WERI-Rb-1 (cell line): ENCODE measurements at regions not wholly inside any gene's neighbourhood (a gene's known extent, or its start where the extent isn't known, plus 50 kb on each side); places are given as distances from the start of the nearest gene placed in this dataset.

Source experiments
- DNase-seq: peaks from one replicate; pipeline ENCODE4 v3.0.0-alpha.2; 2020
- H3K27ac ChIP-seq: fragments of 250-450 bp; sonication (Bioruptor Pico); 2 replicates; pipeline ENCODE4 v1.5.1; 2020; ENCODE audit warnings: mild to moderate bottlenecking, moderate library complexity
- H3K27me3 ChIP-seq: fragments of 250-450 bp; sonication (Bioruptor Pico); 2 replicates; pipeline ENCODE4 v1.5.1; 2021; ENCODE audit warnings: mild to moderate bottlenecking, low read depth, moderate library complexity; ENCODE audit not compliant: insufficient read depth, severe bottlenecking
- H3K36me3 ChIP-seq: fragments of 250-450 bp; sonication (Bioruptor Pico); 2 replicates; pipeline ENCODE4 v1.5.1; 2020; ENCODE audit warnings: mild to moderate bottlenecking, moderate library complexity
- H3K4me3 ChIP-seq: 2 replicates; pipeline ENCODE4 v1.5.1; 2011; ENCODE audit warnings: low read depth, mild to moderate bottlenecking, control low read depth, low read length
- H3K9me3 ChIP-seq: fragments of 250-450 bp; sonication (Bioruptor Pico); 2 replicates; pipeline ENCODE4 v1.5.1; 2021; ENCODE audit warnings: mild to moderate bottlenecking, moderate library complexity; ENCODE audit not compliant: severe bottlenecking
- TF ChIP-seq, protein P1 (sequence below): IDR thresholded peaks from 2 replicates; pipeline ENCODE4 v1.5.1; 2011; ENCODE audit warnings: low read depth, mild to moderate bottlenecking, control low read depth, inconsistent platforms, low read length

DNA sequence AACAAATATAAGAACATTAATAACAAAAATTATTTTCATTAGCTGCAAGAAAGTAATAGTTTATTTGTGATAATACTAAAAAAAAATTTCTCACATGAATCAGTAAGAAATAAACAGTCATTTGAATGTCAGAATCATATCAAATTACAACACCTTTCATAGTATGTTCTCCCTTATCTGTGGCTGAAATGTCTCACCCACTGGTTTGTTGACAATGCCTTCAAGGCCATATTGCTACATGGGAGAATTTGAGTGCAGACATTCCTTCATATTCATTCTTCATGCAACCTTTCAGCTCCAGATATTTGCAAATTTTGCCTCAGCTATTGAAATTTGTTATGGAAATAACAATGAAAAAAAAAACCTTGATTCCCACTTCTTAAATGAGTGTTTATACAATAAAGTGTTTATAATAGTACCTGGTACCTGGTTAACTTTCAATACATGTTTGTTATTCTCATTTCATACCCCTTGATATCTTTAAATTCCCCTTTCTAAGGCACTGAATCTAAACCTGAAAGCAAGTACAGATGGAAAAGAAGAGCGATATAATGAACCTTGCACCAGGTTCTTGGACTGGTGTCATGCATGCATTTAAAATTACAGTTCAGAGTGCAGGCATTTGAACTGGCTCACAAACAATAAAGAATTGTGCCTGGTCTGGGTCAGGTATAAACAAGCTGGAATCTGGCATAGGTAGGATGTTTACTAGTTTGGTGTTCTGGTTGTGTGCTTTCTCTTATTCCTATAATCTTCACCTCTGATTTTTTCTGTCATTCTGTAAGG is 242.2 kb upstream of the ADGRL2 start:
- no peaks in the 10 kb centered on the region for H3K9me3 ChIP-seq
- no peaks in the 10 kb centered on the region for H3K27me3 ChIP-seq
- no peaks in the 10 kb centered on the region for H3K36me3 ChIP-seq
- H3K27ac ChIP-seq = no peak overlapping the region
- H3K4me3 ChIP-seq = no peak overlapping the region
- no peak for DNase-seq
- TF ChIP-seq, protein P1, sequence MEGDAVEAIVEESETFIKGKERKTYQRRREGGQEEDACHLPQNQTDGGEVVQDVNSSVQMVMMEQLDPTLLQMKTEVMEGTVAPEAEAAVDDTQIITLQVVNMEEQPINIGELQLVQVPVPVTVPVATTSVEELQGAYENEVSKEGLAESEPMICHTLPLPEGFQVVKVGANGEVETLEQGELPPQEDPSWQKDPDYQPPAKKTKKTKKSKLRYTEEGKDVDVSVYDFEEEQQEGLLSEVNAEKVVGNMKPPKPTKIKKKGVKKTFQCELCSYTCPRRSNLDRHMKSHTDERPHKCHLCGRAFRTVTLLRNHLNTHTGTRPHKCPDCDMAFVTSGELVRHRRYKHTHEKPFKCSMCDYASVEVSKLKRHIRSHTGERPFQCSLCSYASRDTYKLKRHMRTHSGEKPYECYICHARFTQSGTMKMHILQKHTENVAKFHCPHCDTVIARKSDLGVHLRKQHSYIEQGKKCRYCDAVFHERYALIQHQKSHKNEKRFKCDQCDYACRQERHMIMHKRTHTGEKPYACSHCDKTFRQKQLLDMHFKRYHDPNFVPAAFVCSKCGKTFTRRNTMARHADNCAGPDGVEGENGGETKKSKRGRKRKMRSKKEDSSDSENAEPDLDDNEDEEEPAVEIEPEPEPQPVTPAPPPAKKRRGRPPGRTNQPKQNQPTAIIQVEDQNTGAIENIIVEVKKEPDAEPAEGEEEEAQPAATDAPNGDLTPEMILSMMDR = no peak

DNA sequence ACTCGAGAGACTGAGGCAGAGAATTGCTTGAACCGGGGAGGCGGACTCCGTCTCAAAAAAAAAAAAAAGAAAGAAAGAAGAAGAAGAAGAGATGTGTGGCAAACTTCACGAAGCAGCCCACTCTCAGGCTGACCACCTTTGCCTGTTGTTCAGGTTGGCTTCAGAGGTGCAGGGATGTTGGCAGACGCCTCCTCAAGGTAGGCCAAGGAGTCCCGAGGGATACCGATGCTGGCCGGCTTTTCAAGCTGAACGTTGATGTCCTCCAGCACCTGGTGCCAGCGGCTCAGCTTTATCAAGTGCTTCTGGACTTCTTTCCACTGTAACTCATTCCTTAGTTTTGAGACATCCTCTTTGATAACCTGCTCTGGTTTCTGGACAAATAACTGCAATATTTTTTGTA is 243.8 kb upstream of the ADGRL2 start:
- H3K4me3 ChIP-seq = no peak overlapping the region
- DNase-seq = no peak
- no peaks in the 10 kb centered on the region for H3K9me3 ChIP-seq
- H3K36me3 ChIP-seq = no peaks in the 10 kb centered on the region
- H3K27ac ChIP-seq = no peak overlapping the region
- H3K27me3 ChIP-seq = no peaks in the 10 kb centered on the region
- TF ChIP-seq, protein P1 = no peak

DNA sequence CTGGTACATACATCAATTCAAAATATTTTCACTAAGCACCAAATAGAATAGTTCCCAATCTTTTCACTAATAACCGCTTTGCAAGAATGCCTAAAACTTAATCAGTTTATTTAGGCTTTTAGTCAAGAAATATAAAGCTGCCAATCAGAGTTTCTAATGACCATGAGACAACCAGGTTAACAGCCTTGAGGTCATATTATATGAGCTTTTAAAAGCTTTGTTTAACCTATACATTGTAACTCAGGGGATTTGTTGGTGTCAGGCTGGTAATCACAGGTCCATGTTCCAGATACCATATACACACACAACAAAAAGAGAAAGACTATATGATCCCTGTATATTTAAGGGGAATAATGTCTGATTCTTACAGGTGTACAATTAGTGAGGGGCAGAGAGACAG is 246.2 kb upstream of the ADGRL2 start:
- H3K27ac ChIP-seq = no peak overlapping the region
- no peaks in the 10 kb centered on the region for H3K36me3 ChIP-seq
- no peaks in the 10 kb centered on the region for H3K27me3 ChIP-seq
- H3K4me3 ChIP-seq = no peak overlapping the region
- H3K9me3 ChIP-seq = no peaks in the 10 kb centered on the region
- TF ChIP-seq, protein P1 = no peak
- DNase-seq = no peak

DNA sequence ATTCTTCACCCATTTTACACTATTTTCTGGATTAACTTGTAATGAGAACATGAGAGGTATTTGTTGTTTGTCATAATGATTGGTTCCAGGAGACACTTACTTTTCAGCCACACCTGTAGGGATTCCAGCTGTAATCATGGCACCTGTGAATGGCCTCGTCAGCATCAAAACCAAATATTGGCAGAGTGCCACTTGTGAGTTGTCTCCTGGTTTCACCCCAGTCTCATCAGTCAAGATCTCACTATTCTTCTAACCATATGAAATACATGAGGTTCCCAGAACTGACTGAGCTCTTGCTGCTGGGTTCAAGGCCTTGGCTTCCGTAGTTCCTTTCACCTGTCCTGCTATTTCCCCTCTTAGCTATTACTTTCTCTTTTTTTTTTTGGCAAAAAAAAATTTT is 246.6 kb upstream of the ADGRL2 start:
- no peak overlapping the region for H3K4me3 ChIP-seq
- TF ChIP-seq, protein P1 = no peak
- no peaks in the 10 kb centered on the region for H3K9me3 ChIP-seq
- no peaks in the 10 kb centered on the region for H3K36me3 ChIP-seq
- DNase-seq = no peak
- H3K27ac ChIP-seq = no peak overlapping the region
- H3K27me3 ChIP-seq = no peaks in the 10 kb centered on the region

DNA sequence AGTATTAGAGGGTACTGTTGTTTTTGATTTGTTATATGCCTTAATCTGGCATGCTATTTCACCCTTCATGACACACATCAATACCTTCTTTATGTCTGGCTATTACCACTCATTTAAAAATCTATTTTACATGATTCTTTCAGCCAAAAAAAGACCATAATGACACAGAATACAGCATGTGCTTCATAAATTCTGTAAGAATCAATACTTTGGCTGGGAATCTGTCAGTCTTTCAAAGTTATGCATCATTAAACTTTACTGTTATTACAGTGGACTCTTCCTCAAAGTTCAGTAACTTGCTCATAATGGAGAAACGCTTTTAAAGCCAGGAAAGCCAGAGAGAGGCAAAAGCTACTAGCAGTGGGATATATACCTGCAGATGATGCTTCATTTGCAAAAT is 247.2 kb upstream of the ADGRL2 start:
- Histone ChIP-seq H3K27ac (no peak overlapping the region), H3K4me3 (no peak overlapping the region), H3K9me3 (no peaks in the 10 kb centered on the region), H3K27me3 (no peaks in the 10 kb centered on the region), H3K36me3 (no peaks in the 10 kb centered on the region)
- DNase-seq = no peak
- TF ChIP-seq, protein P1 = no peak

DNA sequence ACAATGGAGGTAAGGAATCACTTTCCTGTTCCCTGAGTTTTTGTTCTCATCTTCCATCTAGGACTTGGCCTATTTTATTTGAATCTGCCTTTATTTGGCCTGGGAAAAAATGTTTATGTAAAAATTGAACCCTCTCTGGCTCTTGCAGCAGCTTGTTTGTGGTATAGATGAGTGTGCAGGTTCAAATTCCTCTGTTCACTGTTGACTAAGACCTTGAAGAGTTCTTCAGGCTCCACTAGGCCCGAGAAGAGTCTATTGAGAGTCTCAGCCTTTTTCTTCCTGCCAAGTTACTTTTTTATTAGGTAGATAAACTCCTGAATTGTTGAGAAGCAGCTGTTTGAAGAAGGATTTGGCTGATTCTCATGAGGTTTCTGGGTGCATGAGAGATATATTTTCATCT is 248.8 kb upstream of the ADGRL2 start:
- Histone ChIP-seq H3K4me3 (no peak overlapping the region), H3K27me3 (no peaks in the 10 kb centered on the region), H3K9me3 (no peaks in the 10 kb centered on the region), H3K27ac (no peak overlapping the region), H3K36me3 (no peaks in the 10 kb centered on the region)
- TF ChIP-seq, protein P1 = no peak
- no peak for DNase-seq
